ENCODE measurements at regions not wholly inside any gene's neighbourhood (a gene's known extent, or its start where the extent isn't known, plus 50 kb on each side); places are given as distances from the start of the nearest gene placed in this dataset.

- no peak for DNase-seq
- intact Hi-C loops (cut with DNase I): no loop called here
Measured at GRCh38 chr1:94327001-94327690, 89.8 kb upstream of the ARHGAP29 start.

DNA sequence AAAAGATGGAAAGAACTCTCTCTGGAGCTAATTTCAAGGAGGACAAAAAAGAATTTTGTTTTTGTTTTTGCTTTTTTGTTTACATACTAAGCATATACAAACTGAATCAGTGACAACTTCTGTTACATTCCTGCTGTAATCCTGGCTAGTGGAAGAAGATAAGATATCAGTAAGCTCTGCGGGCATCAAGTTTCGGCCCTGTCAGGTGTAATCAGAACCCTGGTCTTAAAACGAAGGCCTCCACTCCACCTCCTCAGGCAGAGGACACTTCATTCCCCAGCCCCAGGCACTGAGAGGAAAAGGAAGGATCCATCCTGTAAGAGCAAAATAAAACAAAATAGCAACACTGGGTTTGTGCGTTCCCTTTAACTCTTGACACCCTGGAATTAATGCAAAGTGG is 88.9 kb upstream of the ARHGAP29 start:
- DNase-seq: no peak
- intact Hi-C loops (cut with DNase I): no loop called here

- intact Hi-C loops (cut with DNase I): no loop called here
Measured at GRCh38 chr1:94325377-94326302, 88.3 kb upstream of the ARHGAP29 start.

DNA sequence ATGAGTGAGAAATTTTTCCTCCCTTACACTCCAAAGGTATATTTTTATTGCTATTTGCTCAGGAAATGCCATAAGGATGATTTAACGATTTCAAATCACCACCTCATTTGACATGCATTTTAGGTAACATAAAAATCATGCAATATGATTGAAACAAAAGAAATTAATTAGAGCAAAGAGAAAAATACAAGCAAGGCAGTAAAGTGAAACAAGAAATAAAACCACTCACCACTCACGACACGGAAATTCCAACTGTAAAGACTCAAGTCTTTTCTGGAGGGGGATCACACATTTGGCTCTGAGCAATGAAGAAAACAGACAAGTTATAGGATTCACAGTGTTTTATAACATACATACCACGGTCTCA is 86.8 kb upstream of the ARHGAP29 start:
- no peak for DNase-seq
- intact Hi-C loops (cut with DNase I): no loop called here

More at GRCh38 chr1:94325377-94326302, 88.3 kb upstream of the ARHGAP29 start:
- DNase-seq: no peak

DNA sequence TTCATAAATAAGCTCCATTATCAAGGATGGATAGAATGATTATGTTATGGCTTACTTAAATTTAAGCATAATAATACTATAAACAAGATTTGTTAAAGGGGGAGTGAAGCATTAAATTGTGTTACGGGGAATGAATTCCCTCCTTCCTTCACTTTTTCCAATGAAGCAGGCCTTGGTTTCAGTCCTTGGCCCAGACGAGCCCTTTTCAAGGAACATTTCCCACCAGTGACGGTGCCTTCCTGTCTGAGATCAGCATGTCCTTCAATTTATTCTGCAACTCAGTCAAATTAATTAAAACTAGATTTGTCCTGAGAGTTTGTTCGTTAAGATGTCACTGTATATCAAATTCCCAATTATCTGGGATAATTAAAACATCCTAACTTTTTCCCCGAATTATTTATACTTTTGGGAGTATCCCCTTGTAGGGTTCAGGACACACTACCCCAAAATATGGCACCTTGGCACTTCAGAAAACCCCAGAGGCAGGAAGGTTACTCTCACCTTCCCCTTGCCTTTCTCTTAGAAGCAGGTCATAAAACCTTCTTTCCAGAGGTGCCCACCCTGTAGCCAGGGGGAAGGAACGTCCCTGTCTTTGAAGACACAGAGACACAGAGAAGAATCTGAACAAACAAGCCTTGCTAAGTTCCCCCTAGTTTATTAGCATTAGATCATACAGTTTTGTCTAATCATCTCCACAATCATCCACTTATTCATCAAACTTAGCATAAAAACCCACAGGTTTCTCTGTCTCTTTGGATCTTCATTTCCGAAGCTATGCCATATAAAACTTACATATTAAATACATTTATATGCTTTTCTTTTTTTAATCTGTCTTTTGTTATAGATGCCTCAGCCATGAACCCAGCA is 86.2 kb upstream of the ARHGAP29 start:
- DNase-seq: no peak
- intact Hi-C loops (cut with DNase I): no loop called here

DNA sequence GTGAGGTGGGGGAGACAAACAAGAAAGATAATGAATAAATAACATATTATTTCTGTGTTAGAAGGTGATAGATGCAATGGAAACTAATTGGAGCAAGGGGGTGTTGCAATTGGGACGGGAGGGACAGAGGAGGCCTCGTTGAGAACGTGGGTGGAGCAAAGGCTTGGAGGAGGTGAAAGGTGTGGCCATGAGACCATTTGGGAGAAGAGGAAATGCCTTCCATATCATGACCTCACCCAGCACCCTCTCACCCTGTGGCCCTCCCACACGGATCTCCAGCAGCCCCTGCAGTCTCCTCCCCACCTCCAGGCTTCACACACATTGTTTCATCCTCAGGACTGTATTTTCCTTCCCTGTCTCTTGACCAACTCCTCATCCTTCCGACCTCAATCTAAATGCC is 85.3 kb upstream of the ARHGAP29 start:
- intact Hi-C loops (cut with DNase I): no loop called here
- DNase-seq: no peak

DNA sequence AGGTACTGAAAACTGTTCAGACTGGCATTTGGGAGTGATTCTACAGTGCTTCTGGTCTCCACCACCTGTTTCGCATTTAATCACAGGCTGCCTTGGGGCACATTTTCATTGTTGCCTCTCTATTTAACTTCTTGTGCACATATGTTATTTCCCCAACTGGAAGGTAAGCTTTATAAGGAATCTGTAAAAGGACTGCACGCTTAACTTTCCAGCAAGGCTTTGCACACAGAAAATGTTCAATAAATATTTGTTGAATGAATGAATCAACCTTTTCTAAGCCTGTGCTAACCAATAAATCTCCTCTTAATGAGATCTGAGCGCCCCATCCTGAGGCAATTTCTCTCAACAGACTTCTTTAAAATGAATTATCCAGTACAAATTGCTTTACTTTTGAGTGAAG is 84.3 kb upstream of the ARHGAP29 start:
- intact Hi-C loops (cut with DNase I): no loop called here
- DNase-seq: no peak

GRCh38 chr1:94319319-94320102 is 82.1 kb upstream of the ARHGAP29 start:
- intact Hi-C loops (cut with DNase I): no loop called here
- no peak for DNase-seq

GRCh38 chr1:94318505-94319030 is 81.2 kb upstream of the ARHGAP29 start:
- no peak for DNase-seq
- intact Hi-C loops (cut with DNase I): no loop called here

GRCh38 chr1:94317790-94318188 is 80.4 kb upstream of the ARHGAP29 start:
- no peak for DNase-seq
- intact Hi-C loops (cut with DNase I): no loop called here

GRCh38 chr1:94316836-94317789 is 79.7 kb upstream of the ARHGAP29 start:
- DNase-seq: no peak
- intact Hi-C loops (cut with DNase I): no loop called here

- intact Hi-C loops (cut with DNase I): no loop called here
- no peak for DNase-seq
Measured at GRCh38 chr1:94316183-94316582, 78.8 kb upstream of the ARHGAP29 start.

DNA sequence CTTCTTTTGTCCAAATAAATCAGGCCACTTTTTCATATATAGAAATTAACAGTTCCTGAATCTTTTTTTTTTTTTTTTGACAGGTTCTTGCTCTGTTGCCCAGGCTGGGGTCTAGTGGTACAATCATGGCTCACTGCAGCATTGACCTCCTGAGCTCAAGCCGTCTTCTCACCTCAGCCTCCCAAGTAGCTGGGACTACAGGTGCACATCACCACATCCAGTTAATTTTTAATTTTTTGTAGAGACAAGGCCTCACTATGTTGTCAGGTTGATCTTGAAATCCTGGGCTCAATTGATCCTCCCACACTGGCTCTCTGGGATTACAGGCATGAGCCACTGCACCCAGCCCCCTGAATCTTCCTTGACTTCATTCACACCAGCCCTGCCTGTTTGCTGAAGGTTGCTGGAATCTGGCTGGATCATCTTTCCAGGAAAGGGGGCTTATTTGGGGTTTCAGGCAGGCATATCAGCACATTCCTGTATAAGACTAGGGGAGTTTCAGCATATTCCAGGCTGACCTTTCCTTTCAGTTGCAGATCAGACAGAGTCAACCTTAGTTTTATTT is 78.2 kb upstream of the ARHGAP29 start:
- intact Hi-C loops (cut with DNase I): no loop called here
- no peak for DNase-seq

- DNase-seq: no peak
- intact Hi-C loops (cut with DNase I): no loop called here
Measured at GRCh38 chr1:94314222-94314858, 77.0 kb upstream of the ARHGAP29 start.

DNA sequence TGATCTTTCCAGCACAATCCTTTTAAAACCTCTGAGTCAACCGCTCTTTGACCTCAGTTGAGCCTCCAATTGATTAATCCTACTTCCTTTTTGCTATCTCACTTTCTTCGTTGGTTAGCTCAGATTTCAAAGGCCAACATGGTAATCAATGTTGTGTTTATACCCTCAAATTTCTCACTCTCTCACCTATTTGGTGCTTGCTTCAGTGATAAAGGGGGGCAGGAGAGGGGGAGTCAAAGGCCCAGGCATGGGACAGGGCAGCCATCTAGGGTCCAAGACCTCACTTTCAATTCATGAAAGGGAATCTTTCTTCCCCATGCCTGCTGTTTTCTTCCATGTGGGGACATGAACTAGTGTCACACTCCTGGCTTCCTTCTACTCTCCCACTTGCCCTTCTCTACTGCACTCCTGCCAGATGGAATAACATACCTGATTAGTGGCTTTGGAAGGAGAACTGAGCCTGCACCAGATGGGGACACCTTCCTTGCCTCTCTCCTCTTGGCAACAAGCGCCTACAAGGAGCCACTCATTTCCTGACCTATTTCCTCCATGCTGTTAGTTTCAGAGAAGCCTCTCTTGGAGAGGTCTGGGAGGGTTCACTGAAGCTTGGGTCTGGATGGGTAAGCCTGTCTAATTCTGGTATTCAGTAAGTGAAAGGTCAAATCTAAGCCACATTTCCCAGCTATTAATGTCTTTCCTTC is 73.3 kb upstream of the ARHGAP29 start:
- intact Hi-C loops (cut with DNase I): no loop called here
- DNase-seq: no peak

All from head of caudate nucleus (tissue), 42 donors.